VCaP (cell line): ENCODE measurements at regions not wholly inside any gene's neighbourhood (a gene's known extent, or its start where the extent isn't known, plus 50 kb on each side); places are given as distances from the start of the nearest gene placed in this dataset.

Experiments
- H3K27ac ChIP-seq: fragments of 450-650 bp; 2 replicates; pipeline ENCODE4 v1.5.1; 2017
- CTCF ChIP-seq: fragments of 450-650 bp; conservative IDR thresholded peaks from 2 replicates; pipeline ENCODE4 v1.5.1; 2017; ENCODE audit warnings: mild to moderate bottlenecking, moderate library complexity

- H3K27ac ChIP-seq, result peak overlapping the region; percentile 69
- TF ChIP-seq CTCF, result peak; percentile 88
Observed at GRCh38 chr2:203814661-203815540, 52.7 kb upstream of the CTLA4 start.

DNA sequence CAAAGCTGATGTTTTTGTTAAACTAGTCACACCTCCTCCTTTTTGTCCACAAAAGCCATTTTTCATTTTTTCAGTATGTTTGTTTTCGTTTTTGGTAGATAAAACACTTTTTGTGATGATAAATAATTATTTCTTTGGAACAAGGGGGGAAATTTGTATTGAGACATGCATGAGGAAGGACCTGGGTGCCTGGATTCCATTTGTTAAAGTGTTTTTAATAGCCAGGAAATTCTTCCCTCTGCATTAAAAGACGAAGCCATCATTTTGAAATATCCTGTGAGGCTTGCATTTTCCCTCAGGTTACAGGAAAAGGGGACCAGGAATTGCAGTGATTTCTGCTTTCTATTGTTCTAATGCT, 52.1 kb upstream of the CTLA4 start:
- TF ChIP-seq CTCF, result peak; percentile 46
- H3K27ac ChIP-seq, result peak overlapping the region; percentile 11; the same call in 1 of the 2 replicates

GRCh38 chr2:203817147-203817546, 50.4 kb upstream of the CTLA4 start:
- TF ChIP-seq CTCF, result no peak
- no peak overlapping the region for H3K27ac ChIP-seq
